ENCODE measurements at regions not wholly inside any gene's neighbourhood (a gene's known extent, or its start where the extent isn't known, plus 50 kb on each side); places are given as distances from the start of the nearest gene placed in this dataset.

DNA sequence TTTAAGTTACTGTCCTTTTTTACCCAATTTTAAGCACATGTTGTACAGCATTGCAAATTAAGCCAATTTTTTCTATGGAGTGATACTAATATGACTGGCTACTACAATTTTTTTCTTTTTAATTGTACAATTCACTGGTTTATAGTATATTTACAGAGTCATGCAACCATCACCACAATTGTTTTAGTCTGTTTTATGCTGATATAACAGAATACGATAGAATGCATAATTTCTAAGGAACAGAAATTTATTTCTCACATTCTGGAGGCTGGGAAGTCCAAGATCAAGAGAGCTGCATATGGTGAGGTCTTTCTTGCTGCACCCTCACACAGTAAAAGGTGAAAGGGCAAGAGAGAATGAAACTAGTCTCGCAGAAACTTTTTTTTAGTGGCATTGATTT, 125.3 kb downstream of the GLUD2 start:
- Histone ChIP-seq H3K79me1 (ENCODE audit: low read depth, low read length) (no peaks in the 10 kb centered on the region), H2BK15ac (ENCODE audit: low read length) (no peak overlapping the region), H3K4ac (ENCODE audit: low read length) (no peak overlapping the region), H3K4me3 (ENCODE audit: low read length in 2 of 2) (no peak overlapping the region), H3K36me3 (replicated peaks in 1 of 2; ENCODE audit: control insufficient read depth in 2 of 2, insufficient read depth in 2 of 2, low read length in 2 of 2) (no peaks in the 10 kb centered on the region), H2AK5ac (ENCODE audit: low read depth, low read length) (no peak overlapping the region), H3K27ac (replicated peaks; ENCODE audit: low read length) (no peak overlapping the region), H3K14ac (ENCODE audit: low read length) (no peak overlapping the region), H3K27me3 (ENCODE audit: control insufficient read depth in 3 of 3, insufficient read depth in 3 of 3, low read depth in 1 of 3, low read length in 3 of 3) (no peaks in the 10 kb centered on the region), H2BK120ac (ENCODE audit: low read depth, low read length) (no peak overlapping the region), H3K9me3 (replicated peaks in 1 of 2; ENCODE audit: control insufficient read depth in 2 of 2, insufficient read depth in 1 of 2, low read depth in 1 of 2, low read length in 2 of 2) (no peaks in the 10 kb centered on the region), H2BK12ac (ENCODE audit: low read length) (no peak overlapping the region), H4K8ac (ENCODE audit: low read depth, low read length) (no peak overlapping the region), H3K23ac (ENCODE audit: low read depth, low read length, poor library complexity) (no peak overlapping the region), H2AFZ (ENCODE audit: low read length) (no peak overlapping the region), H2BK5ac (ENCODE audit: low read length) (no peak overlapping the region), H3K18ac (ENCODE audit: low read length) (no peak overlapping the region), H3K4me1 (ENCODE audit: control insufficient read depth in 2 of 2, insufficient read depth in 1 of 2, low read depth in 1 of 2, low read length in 2 of 2) (no peaks in the 10 kb centered on the region), H4K91ac (ENCODE audit: low read depth, low read length, poor library complexity) (no peak overlapping the region), H3K4me2 (ENCODE audit: insufficient read depth, low read length, poor library complexity, severe bottlenecking) (no peak overlapping the region), H3K9ac (ENCODE audit: low read depth, low read length, poor library complexity) (no peak overlapping the region)
- DNase-seq (ENCODE audit: low spot score) = no peak
- no CpG with 5 or more reads among the region's 2 CpGs for WGBS, 2 donors (ENCODE audit: extremely low coverage in 2 of 2, insufficient read length in 2 of 2, insufficient replicate concordance in 1 of 2)

DNA sequence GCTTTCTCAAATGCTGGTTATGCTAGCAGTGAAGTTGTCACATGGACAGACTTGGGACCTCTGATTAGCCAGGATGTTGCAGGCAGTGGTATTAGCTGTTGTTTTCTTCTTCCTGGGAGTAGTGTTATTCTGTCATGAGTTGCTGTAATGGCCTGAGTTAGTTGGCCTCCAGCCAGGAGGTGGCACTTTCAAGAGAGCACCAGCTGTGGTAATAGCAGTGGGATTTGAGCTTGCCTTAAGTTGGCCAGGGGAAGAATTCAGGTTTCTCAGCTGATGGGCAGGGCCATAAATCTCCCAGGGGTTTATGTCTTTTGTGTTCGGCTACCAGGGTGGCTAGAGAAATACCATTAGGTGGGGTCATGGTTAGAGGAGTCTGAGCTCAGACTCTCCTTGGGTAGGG, 132.6 kb downstream of the GLUD2 start:
- H2BK120ac ChIP-seq (ENCODE audit: low read depth, low read length) = no peak overlapping the region
- H2BK12ac ChIP-seq (ENCODE audit: low read length) = no peak overlapping the region
- no peak overlapping the region for H3K4ac ChIP-seq (ENCODE audit: low read length)
- H2BK5ac ChIP-seq (ENCODE audit: low read length) = no peak overlapping the region
- H3K79me1 ChIP-seq (ENCODE audit: low read depth, low read length) = no peaks in the 10 kb centered on the region
- no CpG with 5 or more reads among the region's 1 CpG for WGBS, 2 donors (ENCODE audit: extremely low coverage in 2 of 2, insufficient read length in 2 of 2, insufficient replicate concordance in 1 of 2)
- H3K4me2 ChIP-seq (ENCODE audit: insufficient read depth, low read length, poor library complexity, severe bottlenecking) = no peak overlapping the region
- H3K4me1 ChIP-seq (ENCODE audit: control insufficient read depth in 2 of 2, insufficient read depth in 1 of 2, low read depth in 1 of 2, low read length in 2 of 2) = no peaks in the 10 kb centered on the region
- H3K14ac ChIP-seq (ENCODE audit: low read length) = no peak overlapping the region
- H4K91ac ChIP-seq (ENCODE audit: low read depth, low read length, poor library complexity) = no peak overlapping the region
- H2AK5ac ChIP-seq (ENCODE audit: low read depth, low read length) = no peak overlapping the region
- H3K27ac ChIP-seq (replicated peaks; ENCODE audit: low read length) = no peak overlapping the region
- H3K9ac ChIP-seq (ENCODE audit: low read depth, low read length, poor library complexity) = no peak overlapping the region
- no peak overlapping the region for H3K4me3 ChIP-seq (ENCODE audit: low read length in 2 of 2)
- no peak overlapping the region for H2BK15ac ChIP-seq (ENCODE audit: low read length)
- H3K36me3 ChIP-seq (replicated peaks in 1 of 2; ENCODE audit: control insufficient read depth in 2 of 2, insufficient read depth in 2 of 2, low read length in 2 of 2) = no peaks in the 10 kb centered on the region
- H3K9me3 ChIP-seq (replicated peaks in 1 of 2; ENCODE audit: control insufficient read depth in 2 of 2, insufficient read depth in 1 of 2, low read depth in 1 of 2, low read length in 2 of 2) = no peaks in the 10 kb centered on the region
- H2AFZ ChIP-seq (ENCODE audit: low read length) = no peak overlapping the region
- DNase-seq (ENCODE audit: low spot score) = no peak
- H3K23ac ChIP-seq (ENCODE audit: low read depth, low read length, poor library complexity) = no peak overlapping the region
- H4K8ac ChIP-seq (ENCODE audit: low read depth, low read length) = no peak overlapping the region
- no peaks in the 10 kb centered on the region for H3K27me3 ChIP-seq (ENCODE audit: control insufficient read depth in 3 of 3, insufficient read depth in 3 of 3, low read depth in 1 of 3, low read length in 3 of 3)
- no peak overlapping the region for H3K18ac ChIP-seq (ENCODE audit: low read length)

DNA sequence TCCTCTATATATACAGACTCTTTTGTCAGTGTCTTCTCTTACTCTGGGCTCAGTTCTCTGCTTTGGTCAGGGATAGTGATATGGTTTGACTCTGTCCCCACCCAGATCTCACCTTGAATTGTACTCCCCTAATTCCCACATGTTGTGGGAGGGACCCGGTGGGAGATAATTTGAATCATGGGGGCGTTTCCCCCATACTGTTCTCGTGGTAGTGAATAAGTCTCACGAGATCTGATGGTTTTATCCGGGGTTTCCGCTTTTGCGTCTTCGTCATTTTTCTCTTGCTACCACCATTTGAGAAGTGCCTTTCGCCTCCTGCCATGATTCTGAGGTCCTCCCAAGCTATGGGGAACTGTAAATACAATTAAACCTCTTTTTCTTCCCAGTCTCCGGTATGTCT, 144.4 kb downstream of the GLUD2 start:
- Histone ChIP-seq H3K9me3 (replicated peaks in 1 of 2; ENCODE audit: control insufficient read depth in 2 of 2, insufficient read depth in 1 of 2, low read depth in 1 of 2, low read length in 2 of 2) (no peaks in the 10 kb centered on the region), H3K4me3 (ENCODE audit: low read length in 2 of 2) (no peak overlapping the region), H3K9ac (ENCODE audit: low read depth, low read length, poor library complexity) (no peak overlapping the region), H3K27ac (replicated peaks; ENCODE audit: low read length) (no peak overlapping the region), H3K27me3 (ENCODE audit: control insufficient read depth in 3 of 3, insufficient read depth in 3 of 3, low read depth in 1 of 3, low read length in 3 of 3) (no peaks in the 10 kb centered on the region), H2AFZ (ENCODE audit: low read length) (no peak overlapping the region), H3K4me1 (ENCODE audit: control insufficient read depth in 2 of 2, insufficient read depth in 1 of 2, low read depth in 1 of 2, low read length in 2 of 2) (no peaks in the 10 kb centered on the region), H3K4me2 (ENCODE audit: insufficient read depth, low read length, poor library complexity, severe bottlenecking) (no peak overlapping the region), H2BK12ac (ENCODE audit: low read length) (no peak overlapping the region), H3K36me3 (replicated peaks in 1 of 2; ENCODE audit: control insufficient read depth in 2 of 2, insufficient read depth in 2 of 2, low read length in 2 of 2) (no peaks in the 10 kb centered on the region), H4K8ac (ENCODE audit: low read depth, low read length) (no peak overlapping the region), H3K14ac (ENCODE audit: low read length) (no peak overlapping the region), H3K4ac (ENCODE audit: low read length) (no peak overlapping the region), H4K91ac (ENCODE audit: low read depth, low read length, poor library complexity) (no peak overlapping the region), H3K79me1 (ENCODE audit: low read depth, low read length) (no peaks in the 10 kb centered on the region), H2BK5ac (ENCODE audit: low read length) (no peak overlapping the region), H3K23ac (ENCODE audit: low read depth, low read length, poor library complexity) (no peak overlapping the region), H2BK15ac (ENCODE audit: low read length) (no peak overlapping the region), H2AK5ac (ENCODE audit: low read depth, low read length) (no peak overlapping the region), H3K18ac (ENCODE audit: low read length) (no peak overlapping the region), H2BK120ac (ENCODE audit: low read depth, low read length) (no peak overlapping the region)
- WGBS, 2 donors (ENCODE audit: extremely low coverage in 2 of 2, insufficient read length in 2 of 2, insufficient replicate concordance in 1 of 2) = no CpG with 5 or more reads among the region's 10 CpGs
- DNase-seq (ENCODE audit: low spot score) = no peak

DNA sequence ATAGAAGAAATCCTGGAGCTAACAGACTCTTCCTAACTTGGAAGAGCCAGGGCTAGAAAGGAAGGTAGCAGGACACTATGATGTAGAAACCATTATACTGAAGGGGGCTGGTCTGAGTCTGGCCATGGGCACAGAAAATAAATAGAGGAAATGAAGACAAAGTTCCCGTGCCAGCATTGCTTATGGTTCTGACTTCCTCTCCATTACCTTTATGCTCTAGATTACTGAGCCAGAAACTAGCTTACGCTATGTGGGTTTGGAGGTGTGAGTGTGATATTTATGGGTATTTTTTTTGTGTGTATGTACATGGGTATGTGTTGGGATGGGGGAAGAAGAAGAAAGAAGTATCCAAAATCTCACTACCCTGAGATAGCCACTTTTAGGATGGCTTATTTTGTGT, 148.3 kb downstream of the GLUD2 start:
- Histone ChIP-seq H3K36me3 (replicated peaks in 1 of 2; ENCODE audit: control insufficient read depth in 2 of 2, insufficient read depth in 2 of 2, low read length in 2 of 2) (no peaks in the 10 kb centered on the region), H2BK5ac (ENCODE audit: low read length) (no peak overlapping the region), H3K9me3 (replicated peaks in 1 of 2; ENCODE audit: control insufficient read depth in 2 of 2, insufficient read depth in 1 of 2, low read depth in 1 of 2, low read length in 2 of 2) (no peaks in the 10 kb centered on the region), H4K91ac (ENCODE audit: low read depth, low read length, poor library complexity) (no peak overlapping the region), H3K4me3 (ENCODE audit: low read length in 2 of 2) (no peak overlapping the region), H2BK12ac (ENCODE audit: low read length) (no peak overlapping the region), H2BK120ac (ENCODE audit: low read depth, low read length) (no peak overlapping the region), H2AFZ (ENCODE audit: low read length) (no peak overlapping the region), H3K4me1 (ENCODE audit: control insufficient read depth in 2 of 2, insufficient read depth in 1 of 2, low read depth in 1 of 2, low read length in 2 of 2) (no peaks in the 10 kb centered on the region), H3K9ac (ENCODE audit: low read depth, low read length, poor library complexity) (no peak overlapping the region), H3K27ac (replicated peaks; ENCODE audit: low read length) (no peak overlapping the region), H3K27me3 (ENCODE audit: control insufficient read depth in 3 of 3, insufficient read depth in 3 of 3, low read depth in 1 of 3, low read length in 3 of 3) (no peaks in the 10 kb centered on the region), H3K4ac (ENCODE audit: low read length) (no peak overlapping the region), H3K23ac (ENCODE audit: low read depth, low read length, poor library complexity) (no peak overlapping the region), H3K18ac (ENCODE audit: low read length) (no peak overlapping the region), H2BK15ac (ENCODE audit: low read length) (no peak overlapping the region), H3K4me2 (ENCODE audit: insufficient read depth, low read length, poor library complexity, severe bottlenecking) (no peak overlapping the region), H3K14ac (ENCODE audit: low read length) (no peak overlapping the region), H4K8ac (ENCODE audit: low read depth, low read length) (no peak overlapping the region), H2AK5ac (ENCODE audit: low read depth, low read length) (no peak overlapping the region), H3K79me1 (ENCODE audit: low read depth, low read length) (no peaks in the 10 kb centered on the region)
- no peak for DNase-seq (ENCODE audit: low spot score)
- WGBS, 2 donors (ENCODE audit: extremely low coverage in 2 of 2, insufficient read length in 2 of 2, insufficient replicate concordance in 1 of 2) = no CpG with 5 or more reads among the region's 2 CpGs
